CD4-positive, alpha-beta T cell (primary cell): ENCODE measurements at regions not wholly inside any gene's neighbourhood (a gene's known extent, or its start where the extent isn't known, plus 50 kb on each side); places are given as distances from the start of the nearest gene placed in this dataset.
"Not testable (repeated sequence)": the region's sequence is repeated elsewhere in the genome, so short reads cannot be mapped to it uniquely, and the experiment has no call there.

Experiments
- ATAC-seq: fragments of 200-7000 bp; cut with Tn5 transposase; one replicate; pipeline ENCODE4 v1.10.0; 2022; ENCODE audit warnings: mild to moderate bottlenecking; ENCODE audit not compliant: poor library complexity
- CTCF ChIA-PET: fragments of 350-600 bp; sonication (Branson Sonifier 250); formaldehyde crosslinking; loops from one replicate; lab custom pipeline; 2021; ENCODE audit warnings: antibody characterized with exemption, inconsistent platforms; lab: Charles Lee
- POLR2A ChIA-PET: fragments of 350-600 bp; sonication (Branson Sonifier 250); formaldehyde crosslinking; loops from one replicate; lab custom pipeline; 2021; ENCODE audit warnings: antibody characterized with exemption, inconsistent platforms; lab: Charles Lee
- DNase-seq, 14 experiments: peaks; one replicate each; pipeline ENCODE4 v3.0.0-alpha.2; 2013 to 2020; ENCODE audit warnings: mixed read lengths in 2 of 14
- H3K27ac ChIP-seq, 2 donors: one replicate each; pipeline versions ENCODE4 v1.5.1 to v1.7.0; 2013; ENCODE audit warnings: low read length in 2 of 2, low read depth in 1 of 2, mild to moderate bottlenecking in 1 of 2
- H3K27me3 ChIP-seq, 2 experiments: 1 replicate in 1 of 2; 2 replicates in 1 of 2; pipeline versions ENCODE4 v1.6.1 to v1.7.0; 2013; ENCODE audit warnings: low read length in 2 of 2, control low read depth in 1 of 2, mild to moderate bottlenecking in 1 of 2, moderate library complexity in 1 of 2; ENCODE audit not compliant: insufficient read depth in 2 of 2, control insufficient read depth in 1 of 2
- H3K36me3 ChIP-seq: one replicate; pipeline ENCODE4 v1.6.1; 2013; ENCODE audit warnings: low read length, control low read depth; ENCODE audit not compliant: insufficient read depth
- H3K4me1 ChIP-seq: one replicate; pipeline ENCODE4 v1.6.1; 2013; ENCODE audit warnings: low read length, control low read depth; ENCODE audit not compliant: insufficient read depth
- H3K4me3 ChIP-seq: one replicate; pipeline ENCODE4 v1.5.1; 2013; ENCODE audit warnings: mild to moderate bottlenecking, low read length, moderate library complexity
- H3K9me3 ChIP-seq, 2 experiments: 1 replicate in 1 of 2; 2 replicates in 1 of 2; pipeline versions ENCODE4 v1.6.1 to v1.7.0; 2013; ENCODE audit warnings: low read length in 2 of 2, mild to moderate bottlenecking in 2 of 2, control low read depth in 1 of 2, moderate library complexity in 1 of 2; ENCODE audit not compliant: control insufficient read depth in 1 of 2, insufficient read depth in 1 of 2
- H3K27ac Mint-ChIP-seq: one replicate; pipeline ENCODE4 v1.8.0; 2020; ENCODE audit warnings: mixed read lengths
- H3K27me3 Mint-ChIP-seq: one replicate; pipeline ENCODE4 v1.8.0; 2021; ENCODE audit warnings: mixed read lengths
- H3K36me3 Mint-ChIP-seq: one replicate; pipeline ENCODE4 v1.8.0; 2021; ENCODE audit warnings: low read depth, mixed read lengths
- H3K4me1 Mint-ChIP-seq: one replicate; pipeline ENCODE4 v1.8.0; 2021; ENCODE audit warnings: low read depth, mixed read lengths
- H3K4me3 Mint-ChIP-seq: one replicate; pipeline ENCODE4 v1.8.0; 2020; ENCODE audit warnings: mild to moderate bottlenecking, mixed read lengths
- H3K9me3 Mint-ChIP-seq: one replicate; pipeline ENCODE4 v1.8.0; 2020; ENCODE audit warnings: mixed read lengths
- intact Hi-C, 2 experiments: fragments of 100-400 bp; cut with DNase I in 1 of 2; cut with micrococcal nuclease in 1 of 2; formaldehyde crosslinking; loops; one replicate each; pipeline versions ENCODE4 v1.15.1 to v1.9.0; 2023 to 2025; cut with DNase I, micrococcal nuclease
- TF ChIP-seq, protein P1 (sequence below): fragments of 200-600 bp; IDR thresholded peaks from one replicate; pipeline ENCODE4 v1.8.0; 2022; ENCODE audit warnings: antibody characterized with exemption, mild to moderate bottlenecking

- CTCF ChIA-PET = no interaction called here
- DNase-seq (no peak), ATAC-seq (no peak)
- no peaks in the 10 kb centered on the region for H3K27me3 Mint-ChIP-seq
- Histone ChIP-seq H3K27ac (no peak overlapping the region), H3K4me3 (no peak overlapping the region), H3K4me1 (no peaks in the 10 kb centered on the region), H3K36me3 (no peaks in the 10 kb centered on the region), H3K27me3 (no peaks in the 10 kb centered on the region), H3K9me3 (peaks cover 7 to 10% of the 10 kb centered on the region in 2 experiments)
- no peaks in the 10 kb centered on the region for H3K36me3 Mint-ChIP-seq
- H3K27ac Mint-ChIP-seq = no peak overlapping the region
- POLR2A ChIA-PET = no interaction called here
- peaks cover 9% of the 10 kb centered on the region for H3K9me3 Mint-ChIP-seq
- TF ChIP-seq, protein P1, sequence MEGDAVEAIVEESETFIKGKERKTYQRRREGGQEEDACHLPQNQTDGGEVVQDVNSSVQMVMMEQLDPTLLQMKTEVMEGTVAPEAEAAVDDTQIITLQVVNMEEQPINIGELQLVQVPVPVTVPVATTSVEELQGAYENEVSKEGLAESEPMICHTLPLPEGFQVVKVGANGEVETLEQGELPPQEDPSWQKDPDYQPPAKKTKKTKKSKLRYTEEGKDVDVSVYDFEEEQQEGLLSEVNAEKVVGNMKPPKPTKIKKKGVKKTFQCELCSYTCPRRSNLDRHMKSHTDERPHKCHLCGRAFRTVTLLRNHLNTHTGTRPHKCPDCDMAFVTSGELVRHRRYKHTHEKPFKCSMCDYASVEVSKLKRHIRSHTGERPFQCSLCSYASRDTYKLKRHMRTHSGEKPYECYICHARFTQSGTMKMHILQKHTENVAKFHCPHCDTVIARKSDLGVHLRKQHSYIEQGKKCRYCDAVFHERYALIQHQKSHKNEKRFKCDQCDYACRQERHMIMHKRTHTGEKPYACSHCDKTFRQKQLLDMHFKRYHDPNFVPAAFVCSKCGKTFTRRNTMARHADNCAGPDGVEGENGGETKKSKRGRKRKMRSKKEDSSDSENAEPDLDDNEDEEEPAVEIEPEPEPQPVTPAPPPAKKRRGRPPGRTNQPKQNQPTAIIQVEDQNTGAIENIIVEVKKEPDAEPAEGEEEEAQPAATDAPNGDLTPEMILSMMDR = no peak
- no peak overlapping the region for H3K4me3 Mint-ChIP-seq
- intact Hi-C loops = no loop called here
- H3K4me1 Mint-ChIP-seq = no peaks in the 10 kb centered on the region
These were observed 315.1 kb downstream of the NEBL start for GRCh38 chr10:20582041-20582440.

- H3K4me1 ChIP-seq = no peaks in the 10 kb centered on the region
- CTCF ChIA-PET = no interaction called here
- H3K9me3 Mint-ChIP-seq = no peaks in the 10 kb centered on the region
- TF ChIP-seq, protein P1 = no peak
- no peaks in the 10 kb centered on the region for H3K36me3 Mint-ChIP-seq
- intact Hi-C loops = no loop called here
- no peak overlapping the region for H3K27ac ChIP-seq
- H3K4me3 ChIP-seq = no peak overlapping the region
- POLR2A ChIA-PET = no interaction called here
- DNase-seq (no peak), ATAC-seq (no peak)
- H3K4me1 Mint-ChIP-seq = no peaks in the 10 kb centered on the region
- H3K27me3 ChIP-seq = no peaks in the 10 kb centered on the region
- H3K36me3 ChIP-seq = no peaks in the 10 kb centered on the region
- no peak overlapping the region for H3K4me3 Mint-ChIP-seq
- peaks cover 0 to 3% of the 10 kb centered on the region in 2 experiments for H3K9me3 ChIP-seq
- H3K27ac Mint-ChIP-seq = no peak overlapping the region
- H3K27me3 Mint-ChIP-seq = no peaks in the 10 kb centered on the region
These were observed 323.2 kb downstream of the NEBL start for GRCh38 chr10:20573924-20574323.

- CTCF ChIA-PET, ATAC-seq: not testable (repeated sequence)
These were observed 341.1 kb downstream of the NEBL start for GRCh38 chr10:20555990-20556389.

DNA sequence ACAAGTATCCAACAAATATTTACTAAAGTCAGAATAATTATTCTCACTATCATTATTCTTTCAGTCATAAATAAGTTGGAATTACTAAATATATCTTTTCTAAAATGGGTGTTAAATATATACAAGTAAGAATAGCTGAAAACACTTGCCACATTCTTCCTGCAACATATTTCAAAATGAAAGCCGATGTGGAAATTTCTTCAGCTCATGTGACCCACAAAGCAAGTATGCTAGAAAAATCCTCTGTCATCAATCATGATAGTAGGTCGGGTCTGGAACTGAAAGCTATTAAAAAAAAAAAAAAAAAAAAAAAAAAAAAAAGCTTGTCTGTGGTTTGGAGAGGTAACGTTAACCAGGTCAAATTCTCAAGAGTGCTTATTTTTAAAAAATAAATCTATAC lies 344.7 kb downstream of the NEBL start:
- Histone ChIP-seq H3K36me3 (no peaks in the 10 kb centered on the region), H3K9me3 (peaks cover 0 to 10% of the 10 kb centered on the region in 2 experiments), H3K27me3 (no peaks in the 10 kb centered on the region), H3K4me3 (no peak overlapping the region), H3K27ac (no peak overlapping the region), H3K4me1 (no peaks in the 10 kb centered on the region)
- TF ChIP-seq, protein P1 = no peak
- H3K27me3 Mint-ChIP-seq = no peaks in the 10 kb centered on the region
- H3K4me3 Mint-ChIP-seq = no peak overlapping the region
- H3K27ac Mint-ChIP-seq = no peak overlapping the region
- ChIA-PET CTCF (no interaction called here), POLR2A (no interaction called here)
- ATAC-seq (no peak), DNase-seq (no peak)
- intact Hi-C loops = no loop called here
- H3K4me1 Mint-ChIP-seq = no peaks in the 10 kb centered on the region
- H3K9me3 Mint-ChIP-seq = peaks cover 2% of the 10 kb centered on the region
- H3K36me3 Mint-ChIP-seq = no peaks in the 10 kb centered on the region

More at GRCh38 chr10:20555990-20556389, 341.1 kb downstream of the NEBL start:
- H3K9me3 Mint-ChIP-seq, DNase-seq, H3K27ac ChIP-seq, intact Hi-C loops, H3K27me3 Mint-ChIP-seq, H3K4me1 Mint-ChIP-seq, H3K4me3 Mint-ChIP-seq, H3K4me3 ChIP-seq, H3K36me3 Mint-ChIP-seq, H3K36me3 ChIP-seq, H3K27ac Mint-ChIP-seq, H3K27me3 ChIP-seq, H3K4me1 ChIP-seq, POLR2A ChIA-PET: not testable (repeated sequence)
- H3K9me3 ChIP-seq = peaks cover 0 to 10% of the 10 kb centered on the region in 2 experiments
